ENCODE measurements at regions not wholly inside any gene's neighbourhood (a gene's known extent, or its start where the extent isn't known, plus 50 kb on each side); places are given as distances from the start of the nearest gene placed in this dataset.

- no peaks in the 10 kb centered on the region for H3K4me1 ChIP-seq (ENCODE audit: insufficient read depth, low read length)
- no peaks in the 10 kb centered on the region for H3K79me1 ChIP-seq (ENCODE audit: insufficient read depth, low read depth, low read length, poor library complexity, severe bottlenecking)
- Mint-ChIP-seq H3K4me1 (peaks cover 0 to 8% of the 10 kb centered on the region in 2 experiments; a peak in 2 of 4 replicates), H3K27me3 (ENCODE audit: low read depth) (no peaks in the 10 kb centered on the region), H3K36me3 (ENCODE audit: insufficient read depth in 1 of 3, low read depth in 3 of 3) (peaks cover 0 to 7% (median 3%) of the 10 kb centered on the region in 3 experiments; a peak in 4 of 7 replicates), H3K27ac (no peak overlapping the region), H3K4me3 (no peak overlapping the region), H3K9me3 (peaks cover 6 to 7% of the 10 kb centered on the region in 2 experiments; a peak in 3 of 5 replicates)
- H3K23me2 ChIP-seq (ENCODE audit: insufficient read length, low read depth, low read length, poor library complexity, severe bottlenecking), result no peaks in the 10 kb centered on the region
- no peaks in the 10 kb centered on the region for H3K79me2 ChIP-seq (ENCODE audit: insufficient read depth, low read length)
- no peak for DNase-seq
- no peak overlapping the region for H3K27ac ChIP-seq (ENCODE audit: insufficient read length, low read depth, low read length)
- H3K4me2 ChIP-seq (ENCODE audit: insufficient read depth, insufficient read length, low read length), result no peak overlapping the region
- no peak overlapping the region for H2BK12ac ChIP-seq (ENCODE audit: insufficient read length, low read depth, low read length)
- no peak overlapping the region for H3K56ac ChIP-seq (ENCODE audit: insufficient read length, low read depth, low read length)
- no peak overlapping the region for H2BK120ac ChIP-seq (ENCODE audit: low read depth, low read length, poor library complexity, severe bottlenecking)
- no peak overlapping the region for H2AFZ ChIP-seq (ENCODE audit: low read length)
- no peaks in the 10 kb centered on the region for H4K20me1 ChIP-seq (ENCODE audit: control insufficient read depth, insufficient read depth, insufficient read length)
- no peak overlapping the region for H3K18ac ChIP-seq (ENCODE audit: insufficient read length, low read depth, low read length)
- H3K23ac ChIP-seq (ENCODE audit: insufficient read length, low read depth, low read length), result no peak overlapping the region
- H2AK5ac ChIP-seq (ENCODE audit: insufficient read length, low read length), result no peak overlapping the region
- H3K4ac ChIP-seq (ENCODE audit: low read depth, low read length), result no peak overlapping the region
- H3K27me3 ChIP-seq (ENCODE audit: insufficient read depth, low read length), result no peaks in the 10 kb centered on the region
- no CpG with 5 or more reads among the region's 2 CpGs for WGBS (ENCODE audit: extremely low coverage, insufficient read length, low lambda C conversion rate)
- no peak overlapping the region for H4K5ac ChIP-seq (ENCODE audit: insufficient read length, low read depth, low read length)
- no peak overlapping the region for H4K8ac ChIP-seq (replicated peaks; ENCODE audit: insufficient read length, low read depth, low read length)
- H2BK15ac ChIP-seq (ENCODE audit: low read depth, low read length), result no peak overlapping the region
- no peak overlapping the region for H3T11ph ChIP-seq (ENCODE audit: low read length)
- H2BK5ac ChIP-seq (ENCODE audit: insufficient read length, low read length), result no peak overlapping the region
- no peak overlapping the region for H3K14ac ChIP-seq (ENCODE audit: insufficient read depth, low read length)
- H2BK20ac ChIP-seq (ENCODE audit: low read depth, low read length, poor library complexity, severe bottlenecking), result no peak overlapping the region
- no peak for TF ChIP-seq CTCF (conservative IDR thresholded peaks at IDR 0.05)
- no peaks in the 10 kb centered on the region for H3K9me3 ChIP-seq (ENCODE audit: control insufficient read depth, low read depth, low read length)
- no peak overlapping the region for H3K9ac ChIP-seq (ENCODE audit: extremely low read depth, insufficient read length, low read length)
- H4K91ac ChIP-seq (ENCODE audit: insufficient read length, low read depth, low read length), result no peak overlapping the region
Measured at GRCh38 chr3:115375362-115375761, 228.3 kb upstream of the ZBTB20 start.

All from H9 (cell line).